AG08395 (cell line): ENCODE measurements at regions not wholly inside any gene's neighbourhood (a gene's known extent, or its start where the extent isn't known, plus 50 kb on each side); places are given as distances from the start of the nearest gene placed in this dataset.
"Not testable (repeated sequence)": the region's sequence is repeated elsewhere in the genome, so short reads cannot be mapped to it uniquely, and the experiment has no call there.

Source experiments
- DNase-seq: peaks from one replicate; pipeline ENCODE4 v3.0.0; 2012; ENCODE audit warnings: mixed read lengths, low spot score

GRCh38 chr2:187873132-187873531, 318.9 kb upstream of the TFPI start:
- no peak for DNase-seq

- no peak for DNase-seq
Measured at GRCh38 chr2:187874786-187875185, 320.6 kb upstream of the TFPI start.

- no peak for DNase-seq
Measured at GRCh38 chr2:187875261-187876141, 321.3 kb upstream of the TFPI start.

GRCh38 chr2:187876554-187876953, 322.3 kb upstream of the TFPI start:
- no peak for DNase-seq

GRCh38 chr2:187877391-187877790, 323.2 kb upstream of the TFPI start:
- no peak for DNase-seq

GRCh38 chr2:187878112-187878511, 323.9 kb upstream of the TFPI start:
- DNase-seq: no peak

- no peak for DNase-seq
Measured at GRCh38 chr2:187879491-187879890, 325.3 kb upstream of the TFPI start.

- no peak for DNase-seq
Measured at GRCh38 chr2:187884003-187884402, 329.8 kb upstream of the TFPI start.

GRCh38 chr2:187890690-187891089, 336.5 kb upstream of the TFPI start:
- DNase-seq: no peak

- no peak for DNase-seq
Measured at GRCh38 chr2:187900021-187900420, 345.8 kb upstream of the TFPI start.

GRCh38 chr2:187906021-187906420, 351.8 kb upstream of the TFPI start:
- no peak for DNase-seq

- DNase-seq: not testable (repeated sequence)
Measured at GRCh38 chr2:187910922-187911321, 356.7 kb upstream of the TFPI start.

GRCh38 chr2:187912950-187913349, 358.7 kb upstream of the TFPI start:
- no peak for DNase-seq

GRCh38 chr2:187915810-187916209, 361.6 kb upstream of the TFPI start:
- DNase-seq: no peak

- no peak for DNase-seq
Measured at GRCh38 chr2:187916799-187917198, 362.6 kb upstream of the TFPI start.

- peak; percentile 2 for DNase-seq
Measured at GRCh38 chr2:187917535-187917934, 363.3 kb upstream of the TFPI start.

GRCh38 chr2:187918996-187919821, 365.0 kb upstream of the TFPI start:
- no peak for DNase-seq

GRCh38 chr2:187920511-187920910, 366.3 kb upstream of the TFPI start:
- no peak for DNase-seq

- DNase-seq: no peak
Measured at GRCh38 chr2:187922846-187923245, 368.6 kb upstream of the TFPI start.

- no peak for DNase-seq
Measured at GRCh38 chr2:187924293-187924692, 367.4 kb upstream of the GULP1 start.

GRCh38 chr2:187934236-187934635, 357.4 kb upstream of the GULP1 start:
- DNase-seq: no peak

- no peak for DNase-seq
Measured at GRCh38 chr2:187934692-187935091, 357.0 kb upstream of the GULP1 start.

GRCh38 chr2:187935126-187935525, 356.5 kb upstream of the GULP1 start:
- no peak for DNase-seq
